GM12801 (cell line): ENCODE measurements at regions not wholly inside any gene's neighbourhood (a gene's known extent, or its start where the extent isn't known, plus 50 kb on each side); places are given as distances from the start of the nearest gene placed in this dataset.

Source experiments
- CTCF ChIP-seq: IDR thresholded peaks from one replicate; pipeline ENCODE4 v1.5.1; 2011; ENCODE audit warnings: control low read depth; ENCODE audit not compliant: insufficient read length; ENCODE audit errors: extremely low read depth

GRCh38 chr6:133033263-133033662, 207.9 kb upstream of the EYA4 start:
- TF ChIP-seq CTCF: no peak

- TF ChIP-seq CTCF: no peak
Measured at GRCh38 chr6:133034509-133035206, 206.5 kb upstream of the EYA4 start.

- no peak for TF ChIP-seq CTCF
Measured at GRCh38 chr6:133040094-133040802, 200.9 kb upstream of the EYA4 start.

GRCh38 chr6:133040803-133041419, 200.2 kb upstream of the EYA4 start:
- no peak for TF ChIP-seq CTCF

- TF ChIP-seq CTCF: no peak
Measured at GRCh38 chr6:133042550-133043120, 198.5 kb upstream of the EYA4 start.

- no peak for TF ChIP-seq CTCF
Measured at GRCh38 chr6:133046576-133046975, 194.6 kb upstream of the EYA4 start.

GRCh38 chr6:133047065-133047665, 194.0 kb upstream of the EYA4 start:
- no peak for TF ChIP-seq CTCF
